ENCODE measurements at regions not wholly inside any gene's neighbourhood (a gene's known extent, or its start where the extent isn't known, plus 50 kb on each side); places are given as distances from the start of the nearest gene placed in this dataset.
"Not testable (repeated sequence)": the region's sequence is repeated elsewhere in the genome, so short reads cannot be mapped to it uniquely, and the experiment has no call there.

DNA sequence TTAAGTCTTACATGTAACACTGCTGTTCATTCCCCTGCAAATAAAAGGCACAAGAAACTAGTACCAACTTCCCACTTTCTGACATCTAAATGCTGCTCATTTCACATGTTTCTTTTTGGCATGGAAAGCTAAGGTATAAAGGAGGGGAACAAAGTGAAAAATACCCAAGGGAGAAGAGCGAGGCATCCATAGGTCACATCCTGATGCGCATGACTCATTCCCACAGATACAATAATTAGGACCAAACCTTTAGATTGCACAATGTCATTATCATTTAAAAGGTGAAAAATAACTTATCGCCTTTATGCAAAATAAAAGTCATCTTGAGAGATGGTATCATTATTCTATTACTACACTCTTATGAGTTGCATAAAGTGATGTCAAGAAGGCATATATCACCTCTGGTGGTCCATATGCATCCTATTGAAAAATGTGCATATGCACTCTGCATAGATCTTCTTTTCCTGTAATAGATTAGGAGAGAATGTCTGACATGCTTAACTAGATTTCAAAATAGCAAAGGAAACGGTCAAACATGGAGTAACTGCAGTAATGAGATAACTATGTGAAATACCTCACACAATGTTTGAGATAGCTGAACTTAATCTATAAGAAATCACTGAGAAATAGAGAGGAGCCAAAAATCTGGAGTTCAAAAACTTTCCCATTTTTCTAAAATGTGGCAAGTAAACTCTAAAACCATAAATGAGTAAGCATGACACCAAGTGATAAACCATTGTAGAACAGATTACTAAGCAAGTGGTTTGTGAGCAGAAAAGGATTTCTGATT, 382.5 kb upstream of the TMTC1 start:
- no peak for DNase-seq (ENCODE audit: low read depth in 2 of 3, low spot score in 2 of 3)

DNA sequence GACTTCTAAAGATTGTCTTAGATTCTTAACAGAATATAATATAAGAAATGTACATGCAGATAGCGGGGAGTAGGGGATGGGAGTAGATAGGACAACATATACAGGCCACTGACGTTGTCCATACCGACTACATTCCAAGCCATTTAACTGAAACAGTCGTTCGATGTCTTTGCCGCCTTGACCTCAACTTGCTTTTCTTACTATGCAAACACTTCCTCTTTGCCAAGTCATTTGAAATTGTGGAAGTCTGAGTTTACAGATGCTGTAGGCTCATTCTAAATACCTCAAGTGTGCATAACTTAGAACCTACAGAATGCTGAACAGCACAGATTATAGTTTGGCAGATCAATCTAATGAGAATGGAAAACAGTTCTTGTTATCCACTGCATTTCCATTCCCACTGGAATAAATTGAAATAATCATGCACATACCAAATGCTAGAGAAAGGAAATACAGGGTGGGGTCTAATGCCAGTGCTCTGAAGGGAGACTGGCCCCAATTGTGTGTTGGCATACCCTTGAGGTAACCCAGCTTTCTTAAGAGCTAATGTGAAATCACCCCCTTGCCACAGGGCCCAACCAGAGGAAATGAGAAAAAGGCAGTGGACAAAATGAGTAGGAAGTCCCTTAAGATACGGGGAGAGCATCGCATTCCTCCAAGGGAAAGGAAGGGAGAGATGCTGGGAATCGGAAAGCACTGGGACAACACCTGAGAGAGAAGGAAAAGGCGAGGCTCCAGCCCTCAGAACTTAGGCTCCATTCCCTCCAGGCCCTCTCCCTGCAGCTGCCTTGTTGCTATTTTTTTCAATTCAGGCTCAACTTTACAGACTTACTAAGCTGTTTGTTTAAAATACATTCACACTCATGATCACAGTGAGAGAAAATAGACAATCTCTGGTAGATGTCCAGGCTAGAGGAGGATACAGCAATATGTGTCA, 380.9 kb upstream of the TMTC1 start:
- no peak for DNase-seq (ENCODE audit: low read depth in 2 of 3, low spot score in 2 of 3)

DNA sequence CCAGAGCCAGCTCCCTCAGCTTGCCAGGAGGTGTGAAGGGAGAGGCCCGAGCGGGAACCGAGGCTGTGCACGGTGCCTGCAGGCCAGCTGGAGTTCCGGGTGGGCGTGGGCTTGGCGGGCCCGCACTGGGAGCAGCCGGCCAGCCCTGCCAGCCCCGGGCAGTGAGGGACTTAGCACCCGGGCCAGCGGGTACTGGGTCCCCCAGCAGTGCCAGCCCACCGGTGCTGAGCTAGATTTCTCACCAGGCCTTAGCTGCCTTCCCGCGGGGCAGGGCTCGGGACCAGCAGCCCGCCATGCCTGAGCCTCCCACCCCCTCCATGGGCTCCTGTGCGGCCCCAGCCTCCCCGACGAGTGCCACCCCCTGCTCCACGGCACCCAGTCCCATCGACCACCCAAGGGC, 373.1 kb upstream of the TMTC1 start:
- not testable (repeated sequence) for DNase-seq (ENCODE audit: low read depth in 2 of 3, low spot score in 2 of 3)

DNA sequence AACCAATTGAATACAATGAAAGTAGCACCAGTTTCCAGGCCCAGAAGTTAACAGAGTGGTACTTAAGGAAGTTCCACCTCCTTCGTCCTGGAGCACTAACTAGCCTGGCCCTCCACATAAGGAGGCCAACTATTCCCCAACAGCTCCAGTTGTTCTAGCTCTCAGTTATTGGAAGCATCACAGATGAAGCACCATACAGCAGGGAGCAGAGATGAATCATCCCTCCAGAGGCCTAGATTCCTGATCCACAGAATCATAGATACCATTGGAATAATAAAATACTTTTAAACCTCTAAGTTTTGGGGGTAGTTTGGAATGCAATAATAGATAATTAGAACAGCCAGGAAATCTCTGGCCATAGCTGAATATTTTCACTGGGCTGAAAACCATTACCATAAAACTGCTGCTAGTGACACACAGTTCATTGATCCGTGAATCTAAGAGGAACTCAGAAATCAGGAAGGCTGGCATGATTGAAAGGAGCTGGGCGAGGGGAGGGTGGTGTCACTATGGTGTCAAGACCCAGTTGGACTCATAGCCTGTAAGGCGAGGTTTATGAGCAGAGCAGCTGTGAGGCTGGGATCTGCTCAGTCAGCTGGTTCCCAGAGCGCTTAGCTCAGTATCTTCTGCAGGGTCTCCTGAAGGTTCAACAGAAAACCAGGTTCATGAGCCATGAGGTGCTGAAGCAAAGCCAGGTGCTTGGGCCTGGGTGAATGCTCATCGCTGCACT, 371.4 kb upstream of the TMTC1 start:
- no peak for DNase-seq (ENCODE audit: low read depth in 2 of 3, low spot score in 2 of 3)

DNA sequence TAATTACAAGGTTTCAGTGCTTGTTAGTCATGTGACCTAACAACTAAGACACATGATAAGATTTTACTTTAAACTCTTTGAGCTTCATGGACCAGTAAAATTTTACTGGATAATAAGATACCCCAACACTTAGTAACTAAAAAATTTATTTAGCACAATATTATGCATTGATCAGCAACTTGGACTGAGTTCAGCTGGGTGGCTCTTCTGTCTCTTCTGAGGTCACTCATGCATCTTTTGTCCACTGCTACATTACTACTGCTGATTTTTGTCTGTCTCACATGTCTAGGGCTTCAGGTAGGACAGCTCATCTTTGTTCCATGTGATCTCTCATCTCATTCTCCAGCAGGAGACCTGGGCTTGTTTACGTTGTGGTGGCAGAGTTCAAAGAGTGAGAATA, 370.2 kb upstream of the TMTC1 start:
- DNase-seq (ENCODE audit: low read depth in 2 of 3, low spot score in 2 of 3), result no peak

DNA sequence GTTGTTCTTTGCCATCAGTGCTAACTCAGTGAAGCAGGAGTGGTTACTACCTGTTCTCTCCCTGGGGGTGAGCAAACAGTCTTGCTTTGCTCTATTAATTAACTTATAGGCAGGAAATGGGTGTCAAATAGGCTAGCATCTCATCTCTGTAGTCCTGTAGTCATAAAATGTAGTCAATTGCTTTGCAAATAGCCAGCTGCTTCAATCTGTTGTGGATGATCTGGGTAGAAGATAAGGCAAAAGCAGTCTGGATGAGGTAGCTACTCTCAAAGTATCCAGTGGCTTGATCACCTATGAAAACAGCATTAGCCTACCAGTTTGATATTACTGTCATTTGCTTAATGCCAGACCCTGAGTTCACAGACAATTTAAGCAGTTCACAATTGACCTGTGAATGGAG, 369.0 kb upstream of the TMTC1 start:
- no peak for DNase-seq (ENCODE audit: low read depth in 2 of 3, low spot score in 2 of 3)

DNA sequence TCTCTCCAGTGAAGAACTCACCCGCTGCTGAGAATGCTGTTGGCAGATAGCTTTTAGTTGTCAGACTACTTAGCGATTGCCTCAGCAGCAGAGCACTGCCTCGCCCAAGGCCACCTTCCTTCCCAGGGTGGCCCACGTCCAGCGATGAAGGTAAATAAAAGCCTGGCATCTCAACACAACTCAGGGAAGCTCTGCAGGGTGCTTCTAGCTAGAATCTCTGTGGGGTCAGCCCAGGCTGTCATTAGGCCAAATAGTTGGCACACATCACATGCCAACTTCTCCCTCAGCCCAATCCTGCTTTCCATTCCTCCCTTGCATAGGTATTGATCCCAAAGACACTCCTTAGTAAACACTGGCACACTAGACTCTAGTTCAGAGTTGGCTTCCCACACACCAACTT, 368.1 kb upstream of the TMTC1 start:
- DNase-seq (ENCODE audit: low read depth in 2 of 3, low spot score in 2 of 3), result no peak

DNA sequence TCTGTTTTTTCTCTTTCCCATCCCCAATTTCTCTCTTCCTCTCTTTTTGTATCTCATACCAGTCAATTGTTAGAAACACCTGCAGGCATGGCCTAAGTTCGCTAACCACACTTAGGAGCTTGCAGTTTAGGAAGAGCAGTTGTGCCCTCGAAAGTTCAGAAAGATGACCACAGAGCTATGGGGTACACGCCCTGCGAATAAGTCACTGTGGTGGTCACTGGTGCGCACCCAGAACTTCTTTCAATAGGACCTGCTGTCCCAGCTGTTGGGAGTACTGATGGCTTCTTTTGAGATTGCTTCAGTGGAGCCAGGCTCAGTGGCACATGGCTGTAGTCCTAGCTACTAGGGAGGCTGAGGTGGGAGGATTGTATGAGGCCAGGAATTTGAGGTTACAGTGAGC, 362.8 kb upstream of the TMTC1 start:
- DNase-seq (ENCODE audit: low read depth in 2 of 3, low spot score in 2 of 3), result no peak

DNA sequence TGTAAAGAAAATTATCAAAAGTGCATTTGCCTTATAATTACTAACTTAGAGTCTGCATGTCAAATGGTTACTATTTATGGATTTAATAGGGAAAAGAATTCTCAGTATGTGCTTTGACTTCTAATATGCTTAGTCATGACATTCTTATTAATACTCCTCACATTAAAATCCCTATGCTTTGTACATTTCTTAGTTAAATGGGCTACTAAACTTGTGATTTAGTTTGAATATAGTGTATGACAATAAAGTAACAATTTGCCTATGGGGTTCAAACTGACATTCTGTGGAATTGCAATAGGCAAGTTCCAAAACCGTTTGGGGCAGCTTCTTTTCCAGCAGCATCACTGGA, 361.9 kb upstream of the TMTC1 start:
- DNase-seq (ENCODE audit: low read depth in 2 of 3, low spot score in 2 of 3), result no peak

DNA sequence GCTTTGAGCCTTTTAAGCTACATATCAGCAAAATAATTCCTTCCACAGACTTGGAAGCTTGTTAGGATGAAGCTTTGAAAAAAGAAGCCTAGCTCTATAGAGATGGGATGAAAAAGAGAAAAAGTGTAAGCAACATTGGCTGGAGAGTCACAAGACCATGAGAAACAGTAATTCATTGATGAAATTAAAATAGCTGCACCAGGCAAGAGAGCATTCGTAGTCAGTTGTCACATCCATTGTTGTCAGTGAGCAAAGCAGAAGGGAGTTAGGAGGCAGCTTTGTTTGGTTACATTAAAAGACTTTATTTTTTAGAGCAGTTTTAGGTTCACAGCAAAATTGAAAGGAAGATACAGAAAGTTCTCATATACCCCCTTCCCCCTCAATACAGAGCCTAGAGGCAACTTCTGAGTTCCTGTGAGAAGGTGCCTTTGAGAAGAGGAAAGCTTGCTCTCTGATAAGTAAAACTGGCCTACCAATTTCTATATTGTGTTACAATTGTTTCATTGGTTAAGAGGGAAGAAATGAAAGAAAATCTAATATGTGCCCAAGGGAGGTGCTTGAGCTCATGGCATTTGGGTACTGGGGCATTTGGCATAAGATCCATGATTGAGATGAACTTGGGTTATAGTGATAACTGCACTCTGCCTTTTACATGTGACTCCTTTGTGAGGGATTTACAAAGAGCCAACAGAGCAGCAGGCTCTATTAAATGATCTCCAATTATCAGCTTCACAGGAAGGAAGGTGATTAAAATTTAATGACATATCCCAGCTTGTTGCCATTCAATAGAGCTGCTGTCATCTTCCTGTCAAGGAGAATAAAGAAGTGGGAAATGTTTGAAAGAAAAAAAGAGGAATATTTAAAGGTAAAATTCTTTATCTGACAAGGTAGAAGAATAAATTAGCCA, 361.3 kb upstream of the TMTC1 start:
- DNase-seq (ENCODE audit: low read depth in 2 of 3, low spot score in 2 of 3), result no peak

DNA sequence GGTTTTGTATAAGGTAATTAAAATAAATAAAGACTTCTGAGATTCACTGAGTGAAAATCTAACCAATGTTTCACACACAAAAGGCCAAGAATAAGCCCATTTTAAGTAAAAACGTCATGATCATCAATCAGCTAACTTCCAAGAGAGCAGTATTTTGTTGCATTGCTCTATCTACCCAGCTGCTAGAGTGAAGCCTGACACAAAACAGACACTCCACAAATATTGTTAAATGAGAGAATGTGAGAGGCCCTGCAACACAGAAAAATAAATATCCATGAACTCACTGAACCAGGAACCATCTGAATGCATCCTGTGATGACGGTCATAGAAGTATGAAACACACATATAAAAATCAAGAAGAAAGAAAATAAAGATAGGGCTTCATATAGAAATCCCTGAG, 358.6 kb upstream of the TMTC1 start:
- DNase-seq (ENCODE audit: low read depth in 2 of 3, low spot score in 2 of 3), result no peak

DNA sequence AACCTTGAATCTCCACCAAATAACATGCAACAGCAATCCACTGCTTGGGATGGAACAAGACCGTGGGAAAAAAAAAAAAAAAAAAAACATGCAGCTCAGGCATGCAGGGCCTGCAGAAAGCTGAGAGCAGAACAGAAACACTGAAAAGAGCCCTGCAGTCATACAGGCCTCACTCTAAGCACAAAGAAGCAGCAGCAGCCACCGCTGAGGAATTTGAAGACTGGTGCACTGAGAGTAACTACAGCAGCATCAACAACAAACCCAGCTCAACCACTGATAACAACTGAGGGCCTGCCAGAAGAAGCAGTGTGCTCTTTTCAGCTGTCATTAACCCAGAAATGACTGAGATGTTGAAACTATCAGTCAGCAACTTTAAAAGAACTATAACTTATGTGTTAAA, 354.7 kb upstream of the TMTC1 start:
- DNase-seq (ENCODE audit: low read depth in 2 of 3, low spot score in 2 of 3), result no peak

DNA sequence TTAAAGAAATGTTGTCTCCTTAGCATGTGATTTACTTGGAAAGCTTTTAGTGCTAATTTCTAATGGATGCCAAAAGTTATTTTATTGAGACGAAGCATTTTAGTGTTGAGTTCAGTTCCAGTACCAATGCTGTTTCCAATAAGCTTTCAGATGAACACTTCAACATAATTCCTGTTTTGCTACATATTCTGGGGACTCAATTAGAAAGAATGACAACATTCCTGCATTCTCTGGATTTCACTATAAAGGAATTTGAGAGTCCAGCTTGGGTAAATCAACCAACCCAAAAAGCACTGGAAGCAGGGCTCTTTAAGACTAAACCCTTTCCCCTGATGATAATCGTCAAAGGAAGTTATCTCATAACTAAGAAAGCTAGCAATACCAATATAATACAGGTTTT, 353.0 kb upstream of the TMTC1 start:
- DNase-seq (ENCODE audit: low read depth in 2 of 3, low spot score in 2 of 3), result no peak

DNA sequence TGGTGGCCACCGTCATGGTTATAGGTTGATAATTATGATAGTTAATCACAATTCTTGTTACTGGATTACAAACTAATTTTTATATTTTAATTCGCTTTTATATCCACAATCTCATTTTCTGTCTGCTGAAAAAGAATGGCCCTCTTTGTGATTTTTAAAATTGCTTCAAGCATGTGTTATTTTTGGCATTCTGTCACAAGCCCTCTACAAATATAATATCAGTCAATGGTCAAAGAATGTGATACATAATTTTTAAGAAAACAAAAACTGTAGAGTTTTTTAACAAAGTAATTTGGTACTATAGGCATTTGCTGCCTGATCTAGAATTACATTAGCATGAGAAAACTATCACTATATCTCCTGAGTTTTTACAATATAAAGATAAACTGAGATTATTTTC, 352.0 kb upstream of the TMTC1 start:
- DNase-seq (ENCODE audit: low read depth in 2 of 3, low spot score in 2 of 3), result no peak

DNA sequence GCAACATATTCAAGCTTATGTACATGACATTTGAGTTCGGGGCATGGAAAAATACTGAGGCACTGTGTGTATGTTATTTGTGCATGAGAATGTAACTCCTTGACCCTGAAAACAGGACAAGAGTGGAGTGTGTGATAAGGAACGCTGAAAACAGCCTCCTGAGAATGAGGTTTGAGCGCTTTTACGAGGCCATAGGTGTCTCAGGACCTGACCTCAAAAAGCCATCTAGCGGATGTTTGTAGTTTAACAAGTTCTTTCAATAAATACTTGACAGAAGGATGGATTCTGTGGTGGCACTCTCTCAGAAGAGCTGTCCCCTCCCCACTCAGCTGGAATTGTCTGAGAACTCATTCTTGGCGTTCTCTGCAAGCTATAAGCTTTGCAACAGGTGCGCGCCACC, 350.5 kb upstream of the TMTC1 start:
- DNase-seq (ENCODE audit: low read depth in 2 of 3, low spot score in 2 of 3), result no peak

DNA sequence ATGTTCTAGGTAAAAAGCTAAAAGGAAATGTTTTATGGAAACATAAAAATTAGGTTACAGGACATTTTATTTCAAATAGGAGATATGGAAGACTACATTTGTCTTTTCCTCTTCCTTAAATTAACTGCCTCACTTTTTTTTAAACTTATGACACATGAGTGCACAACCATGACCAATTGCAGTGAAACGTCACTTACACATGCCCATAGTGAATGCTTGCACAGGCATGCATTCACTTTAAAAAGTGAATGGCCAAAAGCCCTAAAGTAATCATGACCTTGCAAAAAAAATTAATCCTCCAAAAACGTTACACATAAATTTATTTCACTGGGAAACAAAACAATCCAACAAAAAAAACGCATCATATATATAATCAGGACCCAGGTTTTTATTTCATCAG, 343.2 kb upstream of the TMTC1 start:
- no peak for DNase-seq (ENCODE audit: low read depth in 2 of 3, low spot score in 2 of 3)

DNA sequence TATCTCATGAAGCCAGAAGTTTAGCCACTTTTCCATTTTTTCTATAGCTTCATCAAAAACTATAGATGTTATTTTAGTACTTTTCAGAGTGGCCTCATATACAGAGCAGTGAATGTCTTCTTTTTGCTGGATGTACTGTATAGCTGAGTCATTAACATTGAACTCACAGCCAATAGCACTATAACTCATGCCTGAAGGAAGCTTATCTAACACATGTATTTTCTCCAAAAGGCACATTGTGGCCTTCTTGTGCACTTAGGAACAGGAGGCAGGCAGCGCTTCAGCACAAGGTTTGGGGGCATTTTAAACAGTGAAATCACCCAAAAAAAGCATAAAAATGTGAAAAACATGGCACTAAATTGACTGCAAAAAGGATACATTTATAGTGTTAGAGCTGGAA, 336.8 kb upstream of the TMTC1 start:
- no peak for DNase-seq (ENCODE audit: low read depth in 2 of 3, low spot score in 2 of 3)

DNA sequence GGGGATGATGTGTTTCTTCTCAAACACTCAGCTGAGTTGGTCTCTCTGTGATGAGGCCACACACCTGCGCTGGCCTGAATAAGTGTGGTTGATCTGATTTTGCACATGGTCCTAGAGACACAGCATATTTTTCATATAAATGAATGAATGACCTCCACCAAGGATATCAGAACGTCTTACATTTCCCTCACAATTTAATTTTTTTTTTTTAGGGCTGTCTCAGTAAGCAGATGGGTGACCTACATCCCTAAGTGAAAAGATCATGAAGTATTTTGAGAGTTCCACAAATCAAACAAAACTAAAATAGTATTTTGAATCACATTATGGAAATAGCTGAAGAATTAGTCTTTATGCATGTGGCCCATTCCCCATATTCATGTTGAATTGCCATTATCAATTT, 333.7 kb upstream of the TMTC1 start:
- no peak for DNase-seq (ENCODE audit: low read depth in 2 of 3, low spot score in 2 of 3)

DNA sequence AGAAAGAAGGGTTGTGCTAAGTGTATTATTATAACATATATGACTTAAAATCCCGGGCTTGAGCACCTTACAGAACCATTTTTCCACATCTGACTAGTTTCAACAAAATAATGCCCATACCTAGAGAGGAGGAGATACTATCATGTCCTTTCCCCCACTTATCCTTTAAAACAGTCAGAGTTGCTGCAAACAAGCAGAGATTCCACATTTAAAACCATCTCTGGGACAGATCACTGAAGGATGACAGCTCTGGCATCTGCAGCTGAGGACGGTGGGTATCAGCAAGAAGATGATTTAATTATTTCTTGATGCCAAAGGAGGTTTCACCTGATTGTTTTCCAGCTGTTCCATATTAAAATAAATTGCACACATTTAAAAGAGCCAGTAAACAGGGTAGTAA, 328.0 kb upstream of the TMTC1 start:
- DNase-seq (ENCODE audit: low read depth in 2 of 3, low spot score in 2 of 3), result no peak

DNA sequence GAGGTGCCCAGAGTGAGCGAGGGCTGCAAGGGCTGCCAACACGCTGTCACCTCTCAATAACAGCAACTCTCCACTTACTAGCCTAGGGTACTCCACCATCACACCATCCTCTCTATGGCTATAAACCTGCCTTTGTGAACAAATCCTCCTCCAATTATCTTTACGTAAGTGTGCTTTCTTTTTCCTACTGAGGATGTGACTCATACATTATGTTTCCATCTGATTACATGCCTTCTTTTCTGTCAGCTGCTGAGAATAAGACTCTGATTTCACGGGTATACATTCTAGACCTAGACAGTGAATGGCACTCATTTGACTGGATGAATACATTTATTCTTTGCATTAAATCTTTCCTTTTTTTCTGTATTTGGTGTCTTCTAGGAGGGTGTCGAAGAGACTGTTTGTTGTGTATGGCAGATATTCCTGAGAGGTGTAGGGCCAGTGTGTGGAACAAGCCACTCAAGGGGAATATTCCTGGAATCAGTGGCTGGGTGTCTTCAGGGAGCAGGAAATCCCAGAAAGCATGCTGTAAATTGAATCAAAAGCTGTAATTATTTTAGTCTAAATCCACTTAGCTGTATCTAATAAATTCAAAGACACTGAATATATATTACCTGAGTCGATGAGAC, 327.3 kb upstream of the TMTC1 start:
- DNase-seq (ENCODE audit: low read depth in 2 of 3, low spot score in 2 of 3), result no peak
